A673 (cell line): ENCODE measurements at regions not wholly inside any gene's neighbourhood (a gene's known extent, or its start where the extent isn't known, plus 50 kb on each side); places are given as distances from the start of the nearest gene placed in this dataset.

Experiments used
- EZH2 ChIP-seq: fragments of 200-600 bp; sonication (generic); IDR thresholded peaks from 2 replicates; pipeline ENCODE4 v1.6.1; 2017; ENCODE audit warnings: borderline replicate concordance, low read depth, mild to moderate bottlenecking, mixed read lengths, antibody characterized with exemption, low read length; ENCODE audit not compliant: poor library complexity, severe bottlenecking
- TF ChIP-seq, protein P1 (sequence below): fragments of 300-800, 200-600 bp; sonication (generic); conservative IDR thresholded peaks from 2 replicates; pipeline ENCODE4 v1.5.1; 2017; ENCODE audit warnings: low read depth, mild to moderate bottlenecking, antibody characterized with exemption, low read length, moderate library complexity, mixed read lengths

DNA sequence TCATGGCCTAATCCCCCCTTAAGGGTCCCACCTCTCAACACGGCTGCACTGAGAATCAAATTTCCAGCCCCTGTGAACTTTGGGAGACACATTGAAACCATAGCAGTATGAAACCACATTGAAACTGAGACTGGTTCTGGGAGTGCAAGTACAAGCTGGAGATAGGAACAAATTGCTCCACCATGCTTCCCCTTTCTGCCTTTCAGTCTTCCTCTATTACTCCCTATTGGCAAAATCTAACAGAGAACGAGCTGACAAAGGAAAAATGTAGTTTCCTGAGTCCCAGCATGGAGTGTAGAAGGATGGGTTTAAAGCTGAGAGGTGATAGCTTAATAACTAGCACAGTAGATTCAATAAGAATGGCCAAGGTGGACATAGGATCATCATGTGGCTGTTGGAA, 161.7 kb upstream of the RPL34 start:
- TF ChIP-seq, protein P1, sequence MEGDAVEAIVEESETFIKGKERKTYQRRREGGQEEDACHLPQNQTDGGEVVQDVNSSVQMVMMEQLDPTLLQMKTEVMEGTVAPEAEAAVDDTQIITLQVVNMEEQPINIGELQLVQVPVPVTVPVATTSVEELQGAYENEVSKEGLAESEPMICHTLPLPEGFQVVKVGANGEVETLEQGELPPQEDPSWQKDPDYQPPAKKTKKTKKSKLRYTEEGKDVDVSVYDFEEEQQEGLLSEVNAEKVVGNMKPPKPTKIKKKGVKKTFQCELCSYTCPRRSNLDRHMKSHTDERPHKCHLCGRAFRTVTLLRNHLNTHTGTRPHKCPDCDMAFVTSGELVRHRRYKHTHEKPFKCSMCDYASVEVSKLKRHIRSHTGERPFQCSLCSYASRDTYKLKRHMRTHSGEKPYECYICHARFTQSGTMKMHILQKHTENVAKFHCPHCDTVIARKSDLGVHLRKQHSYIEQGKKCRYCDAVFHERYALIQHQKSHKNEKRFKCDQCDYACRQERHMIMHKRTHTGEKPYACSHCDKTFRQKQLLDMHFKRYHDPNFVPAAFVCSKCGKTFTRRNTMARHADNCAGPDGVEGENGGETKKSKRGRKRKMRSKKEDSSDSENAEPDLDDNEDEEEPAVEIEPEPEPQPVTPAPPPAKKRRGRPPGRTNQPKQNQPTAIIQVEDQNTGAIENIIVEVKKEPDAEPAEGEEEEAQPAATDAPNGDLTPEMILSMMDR: no peak
- no peak for TF ChIP-seq EZH2
